ENCODE measurements at regions not wholly inside any gene's neighbourhood (a gene's known extent, or its start where the extent isn't known, plus 50 kb on each side); places are given as distances from the start of the nearest gene placed in this dataset.

GRCh38 chr2:212882626-212883025, 268.8 kb downstream of the IKZF2 start:
- no peak for TF ChIP-seq CTCF (IDR thresholded peaks at IDR 0.05)
- TF ChIP-seq POLR2A (IDR thresholded peaks at IDR 0.05), result no peak

Data from Peyer's patch (tissue), 4 donors.